OCI-LY7 (cell line): ENCODE measurements at regions not wholly inside any gene's neighbourhood (a gene's known extent, or its start where the extent isn't known, plus 50 kb on each side); places are given as distances from the start of the nearest gene placed in this dataset.

Experiments
- BruUV-seq: library from RNA; stranded (reverse); fragments of 400-500 nt; replicated peaks from 2 replicates; lab custom pipeline; 2021; lab: Mats Ljungman, UMichigan
- CTCF ChIA-PET: fragments of 300-600 bp; sonication (Branson Sonifier 250); formaldehyde crosslinking; loops from one replicate; lab custom pipeline; 2022; ENCODE audit warnings: antibody characterized with exemption; ENCODE audit not compliant: unreplicated experiment; lab: Charles Lee
- POLR2A ChIA-PET: fragments of 300-600 bp; sonication (Branson Sonifier 250); formaldehyde crosslinking; loops from one replicate; lab custom pipeline; 2022; ENCODE audit warnings: antibody characterized with exemption; lab: Charles Lee
- DNase-seq: peaks from one replicate; pipeline ENCODE4 v3.0.0-alpha.2; 2015; ENCODE audit warnings: low spot score
- H2AFZ ChIP-seq: fragments of 200-600 bp; sonication (generic), shearing (Covaris generic); 2 replicates; pipeline ENCODE4 v1.6.1; 2014; ENCODE audit warnings: mild to moderate bottlenecking, antibody characterized with exemption, low read length, moderate library complexity
- H3K27ac ChIP-seq: fragments of 200-600 bp; sonication (generic); 2 replicates; pipeline ENCODE4 v1.5.1; 2014; ENCODE audit warnings: mixed run types, low read depth, mild to moderate bottlenecking, moderate library complexity, low read length, inconsistent platforms; ENCODE audit not compliant: poor library complexity, severe bottlenecking
- H3K36me3 ChIP-seq: fragments of 200-600 bp; sonication (generic); 2 replicates; pipeline ENCODE4 v1.6.1; 2014; ENCODE audit warnings: mild to moderate bottlenecking, antibody characterized with exemption, low read length, moderate library complexity, mixed read lengths; ENCODE audit not compliant: insufficient read depth
- H3K4me1 ChIP-seq: fragments of 200-600 bp; sonication (generic); 2 replicates; pipeline ENCODE4 v1.5.1; 2014; ENCODE audit warnings: mild to moderate bottlenecking, low read length; ENCODE audit not compliant: insufficient read depth, poor library complexity, severe bottlenecking
- H3K4me2 ChIP-seq: fragments of 200-600 bp; sonication (generic); 2 replicates; pipeline ENCODE4 v1.6.1; 2014; ENCODE audit warnings: mild to moderate bottlenecking, low read length
- H3K4me3 ChIP-seq: fragments of 200-600 bp; sonication (generic); 2 replicates; pipeline ENCODE4 v1.5.1; 2014; ENCODE audit warnings: mild to moderate bottlenecking, low read depth, low read length; ENCODE audit not compliant: poor library complexity, severe bottlenecking
- H3K79me2 ChIP-seq: fragments of 200-600 bp; sonication (generic); 2 replicates; pipeline ENCODE4 v1.6.1; 2016; ENCODE audit warnings: low read depth, mild to moderate bottlenecking, low read length, moderate library complexity, mixed read lengths; ENCODE audit not compliant: insufficient read depth
- H3K9me2 ChIP-seq: fragments of 200-600 bp; sonication (generic); 2 replicates; pipeline ENCODE4 v1.6.1; 2016; ENCODE audit warnings: mild to moderate bottlenecking, low read length, mixed read lengths; ENCODE audit not compliant: insufficient read depth
- H3K9me3 ChIP-seq: fragments of 200-600 bp; sonication (generic); 2 replicates; pipeline ENCODE4 v1.6.1; 2014; ENCODE audit warnings: mild to moderate bottlenecking, mixed run types, low read length, mixed read lengths
- H4K20me1 ChIP-seq: fragments of 200-600 bp; sonication (generic); 2 replicates; pipeline ENCODE4 v1.6.1; 2014; ENCODE audit warnings: mild to moderate bottlenecking, antibody characterized with exemption, low read length, moderate library complexity, mixed read lengths; ENCODE audit not compliant: insufficient read depth
- EZH2phosphoT487 ChIP-seq: fragments of 200-600 bp; sonication (generic); IDR thresholded peaks from 2 replicates; pipeline ENCODE4 v1.6.1; 2018; ENCODE audit warnings: low read depth, borderline replicate concordance, mild to moderate bottlenecking, mixed run types, antibody characterized with exemption, low read length, moderate library complexity, mixed read lengths
- intact Hi-C: fragments of 100-400 bp; cut with micrococcal nuclease; formaldehyde crosslinking; loops from one replicate; pipeline ENCODE4 v1.10.0; 2022; ENCODE audit not compliant: unreplicated experiment
- TF ChIP-seq, protein P1 (sequence below): fragments of 200-600 bp; sonication (generic); conservative IDR thresholded peaks from 2 replicates; pipeline ENCODE4 v1.5.1; 2014; ENCODE audit warnings: mild to moderate bottlenecking, antibody characterized with exemption, low read length, moderate library complexity, mixed read lengths

DNA sequence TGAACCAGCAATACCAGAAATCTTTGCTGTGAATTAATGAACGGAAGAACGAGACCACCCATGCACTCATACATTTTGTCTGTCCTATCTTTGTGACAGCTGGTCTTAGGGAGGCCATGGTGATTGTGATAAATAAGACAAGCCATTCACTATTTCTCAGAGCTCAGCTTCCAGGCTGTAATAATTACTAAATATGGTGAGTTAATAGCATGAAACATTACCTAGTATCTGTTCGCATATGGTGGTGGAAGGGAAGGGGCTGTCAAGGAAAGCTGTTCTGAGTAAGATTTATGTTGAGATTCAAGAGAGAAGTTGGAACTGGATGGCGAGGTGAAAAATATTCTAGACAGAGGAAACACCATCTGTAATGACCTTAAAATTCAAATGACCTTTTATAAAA lies 719.0 kb upstream of the ZNF385D start:
- Histone ChIP-seq H3K79me2 (no peaks in the 10 kb centered on the region), H3K9me2 (no peaks in the 10 kb centered on the region), H2AFZ (no peak overlapping the region), H3K27ac (no peak overlapping the region), H3K4me1 (no peaks in the 10 kb centered on the region), H3K4me3 (no peak overlapping the region), H4K20me1 (no peaks in the 10 kb centered on the region), H3K9me3 (no peaks in the 10 kb centered on the region), H3K4me2 (no peak overlapping the region), H3K36me3 (no peaks in the 10 kb centered on the region)
- BruUV-seq, result no TSS peak
- intact Hi-C loops, result no loop called here
- TF ChIP-seq, protein P1, sequence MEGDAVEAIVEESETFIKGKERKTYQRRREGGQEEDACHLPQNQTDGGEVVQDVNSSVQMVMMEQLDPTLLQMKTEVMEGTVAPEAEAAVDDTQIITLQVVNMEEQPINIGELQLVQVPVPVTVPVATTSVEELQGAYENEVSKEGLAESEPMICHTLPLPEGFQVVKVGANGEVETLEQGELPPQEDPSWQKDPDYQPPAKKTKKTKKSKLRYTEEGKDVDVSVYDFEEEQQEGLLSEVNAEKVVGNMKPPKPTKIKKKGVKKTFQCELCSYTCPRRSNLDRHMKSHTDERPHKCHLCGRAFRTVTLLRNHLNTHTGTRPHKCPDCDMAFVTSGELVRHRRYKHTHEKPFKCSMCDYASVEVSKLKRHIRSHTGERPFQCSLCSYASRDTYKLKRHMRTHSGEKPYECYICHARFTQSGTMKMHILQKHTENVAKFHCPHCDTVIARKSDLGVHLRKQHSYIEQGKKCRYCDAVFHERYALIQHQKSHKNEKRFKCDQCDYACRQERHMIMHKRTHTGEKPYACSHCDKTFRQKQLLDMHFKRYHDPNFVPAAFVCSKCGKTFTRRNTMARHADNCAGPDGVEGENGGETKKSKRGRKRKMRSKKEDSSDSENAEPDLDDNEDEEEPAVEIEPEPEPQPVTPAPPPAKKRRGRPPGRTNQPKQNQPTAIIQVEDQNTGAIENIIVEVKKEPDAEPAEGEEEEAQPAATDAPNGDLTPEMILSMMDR, result no peak
- TF ChIP-seq EZH2phosphoT487, result no peak
- ChIA-PET CTCF (no interaction called here), POLR2A (no interaction called here)
- DNase-seq, result no peak

DNA sequence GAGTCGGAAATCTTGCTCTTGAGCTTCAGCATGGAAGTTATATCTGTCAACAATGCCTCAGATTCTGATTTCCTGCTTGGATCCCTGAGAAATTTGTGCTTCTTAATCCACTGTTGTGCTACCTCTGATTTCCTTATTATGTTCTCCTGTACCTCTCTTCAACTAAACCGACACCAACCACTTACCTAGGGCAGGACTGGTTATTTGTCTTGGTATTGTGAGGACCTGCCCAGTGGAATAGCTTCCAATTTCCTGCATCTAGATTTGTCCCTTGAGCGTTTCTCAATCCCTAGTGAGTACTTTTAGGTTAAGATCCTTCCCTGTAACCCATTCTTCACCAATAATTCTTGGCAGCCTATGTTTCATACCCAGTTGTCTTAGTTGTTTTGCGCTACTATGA lies 720.5 kb upstream of the ZNF385D start:
- DNase-seq, result no peak
- intact Hi-C loops, result no loop called here

DNA sequence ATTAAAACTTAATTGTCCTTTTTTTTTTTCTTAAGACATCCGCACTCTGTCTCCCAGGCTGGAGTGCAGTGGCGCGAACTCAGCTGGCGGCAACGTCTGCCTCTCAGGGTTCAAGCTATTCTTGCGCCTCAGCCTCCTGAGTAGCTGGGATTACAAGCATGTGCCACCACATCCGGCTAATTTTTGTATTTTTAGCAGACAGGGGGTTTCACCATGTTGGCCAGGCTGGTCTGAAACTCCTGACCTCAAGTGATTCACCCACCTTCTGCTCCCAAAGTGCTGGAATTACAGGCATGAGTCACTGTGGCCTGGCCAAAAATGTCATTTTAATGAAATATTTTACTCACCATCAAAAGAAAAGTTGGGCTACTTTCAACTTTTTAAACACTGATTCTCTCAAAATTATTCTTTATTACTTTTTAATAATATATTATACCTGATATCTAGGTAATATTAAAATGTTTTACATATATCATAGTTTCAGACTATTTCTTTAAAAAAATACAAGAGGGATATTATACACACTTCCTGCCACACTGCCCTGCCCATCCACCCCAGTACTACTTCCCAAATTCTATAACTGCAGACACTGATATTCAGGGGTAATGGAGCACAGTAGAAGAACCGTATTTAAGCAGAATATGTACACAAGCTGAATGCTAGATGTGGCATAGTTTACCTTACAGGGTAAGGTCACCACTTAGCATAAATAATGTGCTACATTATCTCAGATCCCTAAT lies 723.9 kb upstream of the ZNF385D start:
- POLR2A ChIA-PET, result no interaction called here
- Histone ChIP-seq H3K4me1 (no peaks in the 10 kb centered on the region), H3K4me2 (no peak overlapping the region), H3K4me3 (no peak overlapping the region), H3K9me2 (no peaks in the 10 kb centered on the region), H3K79me2 (no peaks in the 10 kb centered on the region), H3K36me3 (no peaks in the 10 kb centered on the region), H3K9me3 (no peaks in the 10 kb centered on the region), H4K20me1 (no peaks in the 10 kb centered on the region), H2AFZ (no peak overlapping the region), H3K27ac (no peak overlapping the region)
- intact Hi-C loops, result no loop called here
- TF ChIP-seq, protein P1, result no peak
- no peak for TF ChIP-seq EZH2phosphoT487
- CTCF ChIA-PET, result no interaction called here
- BruUV-seq, result no TSS peak
- DNase-seq, result no peak

More for the DNA sequence above, 720.5 kb upstream of the ZNF385D start:
- no peaks in the 10 kb centered on the region for H3K4me1 ChIP-seq
- no peak overlapping the region for H3K4me2 ChIP-seq
- TF ChIP-seq, protein P1, result no peak
- no peak for TF ChIP-seq EZH2phosphoT487
- H3K27ac ChIP-seq, result no peak overlapping the region
- H3K79me2 ChIP-seq, result no peaks in the 10 kb centered on the region
- ChIA-PET CTCF (no interaction called here), POLR2A (no interaction called here)
- H3K4me3 ChIP-seq, result no peak overlapping the region
- H3K9me3 ChIP-seq, result no peaks in the 10 kb centered on the region
- no peaks in the 10 kb centered on the region for H3K36me3 ChIP-seq
- BruUV-seq, result no TSS peak
- no peak overlapping the region for H2AFZ ChIP-seq
- no peaks in the 10 kb centered on the region for H3K9me2 ChIP-seq
- H4K20me1 ChIP-seq, result no peaks in the 10 kb centered on the region
